NCI-H2196 (cell line): ENCODE measurements at regions not wholly inside any gene's neighbourhood (a gene's known extent, or its start where the extent isn't known, plus 50 kb on each side); places are given as distances from the start of the nearest gene placed in this dataset.

Source experiments
- DNase-seq: peaks from one replicate; lab custom pipeline; 2025; ENCODE audit not compliant: unreplicated experiment; lab: John Stamatoyannopoulos, UW

DNA sequence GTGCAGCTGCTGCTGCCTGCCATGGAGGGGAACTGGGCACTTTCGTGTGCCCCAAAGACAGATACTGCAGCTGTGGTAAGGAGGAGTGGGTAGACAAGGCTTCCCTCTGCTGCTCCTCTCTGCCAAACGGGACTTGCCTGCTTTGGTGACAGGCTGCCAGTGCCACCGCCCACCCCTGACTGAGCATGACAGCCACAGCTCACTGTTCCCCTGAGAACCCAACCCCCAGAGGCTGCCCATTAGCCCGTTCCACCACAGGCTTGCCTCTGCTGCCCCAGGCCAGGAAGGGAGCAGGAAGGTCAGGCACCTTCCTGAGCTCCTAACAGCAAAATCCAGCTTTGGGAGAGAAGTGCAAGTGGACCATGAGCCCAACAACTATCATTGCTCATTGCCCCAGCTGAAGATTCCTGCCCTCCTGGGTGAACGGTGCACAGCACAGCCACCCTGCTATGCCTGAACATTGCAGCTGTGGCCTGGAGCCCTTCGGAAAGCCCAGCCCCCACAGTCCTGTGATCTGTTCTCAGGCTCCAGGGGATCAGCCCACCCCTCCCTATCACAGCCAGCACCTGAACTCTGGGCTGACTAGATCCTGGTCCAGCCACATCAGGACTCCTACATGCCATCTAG is 58.7 kb upstream of the ANTXRL start:
- no peak for DNase-seq

DNA sequence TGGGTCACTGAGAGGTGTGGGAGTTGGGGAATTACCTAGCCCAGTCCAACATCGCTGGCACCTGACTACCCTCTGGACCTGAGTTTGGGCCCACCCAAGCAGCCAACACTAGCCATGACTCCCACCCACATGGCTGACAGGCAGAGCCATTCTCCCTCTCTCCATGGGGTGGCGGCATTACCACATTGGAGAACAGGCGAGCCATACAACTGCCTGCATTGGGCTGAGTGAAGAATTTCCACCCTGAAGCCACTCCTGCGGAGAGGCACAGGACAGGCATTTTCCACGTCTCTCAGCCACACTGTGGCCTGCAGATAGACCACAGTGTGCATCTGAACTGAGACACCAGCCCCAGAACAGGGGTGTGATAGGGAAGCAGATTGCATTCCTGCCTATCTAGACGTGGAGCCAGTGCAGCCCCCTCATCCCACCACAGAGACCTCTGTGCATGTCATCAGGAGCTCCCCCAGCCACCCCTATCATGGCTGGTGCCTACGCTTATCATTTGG is 58.2 kb upstream of the ANTXRL start:
- peak; percentile 26 for DNase-seq

DNA sequence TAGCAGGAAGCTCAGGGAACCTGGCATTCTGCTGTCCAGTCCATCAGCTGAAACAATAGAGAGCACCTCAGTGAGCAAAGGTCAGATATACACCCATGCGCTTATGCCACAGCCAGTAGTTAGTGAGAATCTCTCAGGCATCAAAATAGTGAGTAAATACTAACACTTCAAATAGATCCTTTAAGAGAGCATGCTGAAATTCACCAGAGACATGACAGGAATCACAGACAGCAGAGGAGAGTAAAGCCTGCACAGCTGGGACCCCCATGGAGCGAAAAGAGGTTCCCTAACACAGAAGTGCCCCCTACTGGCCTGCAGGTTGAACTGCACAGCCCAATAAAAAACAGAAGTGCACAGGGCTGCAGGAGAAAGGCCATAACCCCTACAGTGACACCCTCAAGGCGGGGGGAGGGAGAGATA is 57.6 kb upstream of the ANTXRL start:
- DNase-seq = no peak

DNA sequence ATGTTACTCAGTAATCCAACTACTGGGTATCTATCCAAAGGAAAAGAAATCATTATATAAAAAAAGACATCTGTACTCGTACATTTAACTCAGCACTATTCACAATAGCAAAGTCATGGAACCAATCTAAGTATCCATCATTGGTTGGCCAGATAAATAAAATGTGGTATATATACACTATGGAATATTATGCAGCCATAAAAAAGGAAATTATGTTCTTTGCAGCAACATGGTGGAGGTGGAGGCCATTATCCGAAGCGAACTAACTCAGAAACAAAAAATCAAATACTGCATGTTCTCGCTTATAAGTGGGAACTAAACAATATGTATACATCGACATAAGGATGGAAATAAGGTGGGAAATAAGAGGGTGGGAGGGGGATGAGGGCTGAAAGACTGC is 56.2 kb upstream of the ANTXRL start:
- no peak for DNase-seq

GRCh38 chr10:46231087-46231486 is 55.7 kb upstream of the ANTXRL start:
- no peak for DNase-seq

GRCh38 chr10:46232084-46232483 is 54.7 kb upstream of the ANTXRL start:
- no peak for DNase-seq

DNA sequence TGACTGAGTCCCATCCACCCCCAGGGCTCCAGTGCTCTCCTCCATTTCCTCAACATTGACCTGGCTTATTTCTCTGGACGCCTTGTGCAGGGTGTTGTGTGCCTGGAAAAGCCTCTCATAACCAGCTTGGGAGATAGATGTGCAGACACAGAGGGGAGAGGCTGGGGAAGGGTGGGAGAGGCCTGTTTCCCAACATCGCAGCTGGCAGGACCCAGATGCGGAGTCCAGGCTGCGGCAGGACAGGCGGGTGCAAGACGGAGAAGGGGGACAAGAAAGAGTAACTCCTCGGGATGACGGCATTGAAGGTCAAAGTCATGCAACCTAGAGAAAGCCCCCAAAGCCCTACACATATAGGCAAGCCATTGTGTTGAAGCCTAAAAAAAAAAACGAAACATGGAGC is 54.1 kb upstream of the ANTXRL start:
- no peak for DNase-seq

DNA sequence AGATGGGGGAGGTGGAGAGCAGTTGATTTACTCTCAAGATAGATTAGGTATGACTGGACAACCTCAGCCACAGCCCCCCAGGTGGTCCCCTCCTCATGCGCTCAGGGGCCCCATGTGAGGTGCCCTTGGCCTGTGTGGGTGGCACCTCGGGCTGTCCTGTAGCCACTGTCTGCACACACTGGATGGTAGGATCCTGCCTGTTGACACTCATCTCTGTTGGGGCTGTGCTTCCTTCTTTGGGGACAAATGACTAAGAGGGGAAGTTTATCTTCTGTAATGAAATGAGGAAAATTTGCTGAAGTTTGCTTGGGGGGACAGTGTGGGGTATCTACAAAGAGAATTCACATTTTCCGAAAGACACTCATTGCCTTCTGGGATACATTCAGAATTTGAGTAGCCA is 53.6 kb upstream of the ANTXRL start:
- DNase-seq = no peak

GRCh38 chr10:46234026-46234425 is 52.8 kb upstream of the ANTXRL start:
- no peak for DNase-seq

GRCh38 chr10:46234431-46235060 is 52.3 kb upstream of the ANTXRL start:
- no peak for DNase-seq

GRCh38 chr10:46235705-46236545 is 50.9 kb upstream of the ANTXRL start:
- no peak for DNase-seq

DNA sequence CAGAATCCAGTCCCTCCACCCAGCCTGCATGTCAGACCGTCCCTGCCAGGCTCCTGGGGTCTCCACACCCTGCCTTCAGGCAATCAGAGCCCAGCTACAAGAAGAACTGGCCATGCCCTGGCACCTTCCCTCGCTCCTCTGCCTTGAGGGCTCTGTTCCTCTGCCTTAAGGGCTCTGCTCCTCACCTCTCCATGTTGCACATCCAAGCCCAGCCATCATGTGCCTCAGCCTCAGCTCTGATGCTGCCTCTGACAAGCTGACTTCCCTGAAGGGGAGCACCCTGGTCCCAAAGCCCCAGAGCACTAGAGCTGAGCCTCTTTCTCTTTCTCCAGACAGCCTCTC is 50.3 kb upstream of the ANTXRL start:
- no peak for DNase-seq

DNA sequence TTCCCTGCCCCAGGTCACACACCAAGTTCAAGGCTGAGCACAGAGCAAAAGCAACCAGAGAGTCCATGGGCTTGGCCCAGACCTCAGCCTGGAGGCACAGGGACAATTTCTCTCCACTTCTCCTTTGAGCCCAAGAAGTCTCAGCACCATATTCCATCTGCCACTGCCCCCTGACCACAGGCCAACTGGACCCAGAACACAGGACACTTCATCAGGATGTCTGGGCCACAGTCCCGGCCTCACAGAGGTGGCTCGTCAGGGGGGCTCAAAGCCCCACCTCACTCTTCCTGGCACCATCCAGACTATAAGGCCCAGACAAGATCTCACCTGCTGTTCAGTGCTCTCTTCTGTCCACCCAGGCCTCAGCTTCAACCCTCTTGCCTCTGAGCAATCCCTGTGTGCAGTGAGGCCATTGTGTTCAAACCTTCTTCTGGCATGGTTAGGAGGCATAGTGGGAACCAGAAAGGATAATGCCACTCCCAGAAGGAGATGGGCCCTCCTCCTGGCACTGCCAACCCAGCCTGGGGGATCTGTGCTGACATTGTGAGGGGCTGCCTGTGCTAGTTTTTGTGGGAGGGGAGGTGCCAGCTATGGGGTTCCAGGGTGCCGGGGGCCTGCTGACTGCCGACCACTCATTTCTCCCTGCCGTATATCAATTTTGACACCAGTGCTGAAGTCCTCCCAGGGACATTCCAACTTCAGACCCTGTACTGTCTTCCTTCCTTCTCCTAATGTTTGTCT is 49.7 kb upstream of the ANTXRL start:
- DNase-seq = no peak
